ENCODE measurements at regions not wholly inside any gene's neighbourhood (a gene's known extent, or its start where the extent isn't known, plus 50 kb on each side); places are given as distances from the start of the nearest gene placed in this dataset.

DNA sequence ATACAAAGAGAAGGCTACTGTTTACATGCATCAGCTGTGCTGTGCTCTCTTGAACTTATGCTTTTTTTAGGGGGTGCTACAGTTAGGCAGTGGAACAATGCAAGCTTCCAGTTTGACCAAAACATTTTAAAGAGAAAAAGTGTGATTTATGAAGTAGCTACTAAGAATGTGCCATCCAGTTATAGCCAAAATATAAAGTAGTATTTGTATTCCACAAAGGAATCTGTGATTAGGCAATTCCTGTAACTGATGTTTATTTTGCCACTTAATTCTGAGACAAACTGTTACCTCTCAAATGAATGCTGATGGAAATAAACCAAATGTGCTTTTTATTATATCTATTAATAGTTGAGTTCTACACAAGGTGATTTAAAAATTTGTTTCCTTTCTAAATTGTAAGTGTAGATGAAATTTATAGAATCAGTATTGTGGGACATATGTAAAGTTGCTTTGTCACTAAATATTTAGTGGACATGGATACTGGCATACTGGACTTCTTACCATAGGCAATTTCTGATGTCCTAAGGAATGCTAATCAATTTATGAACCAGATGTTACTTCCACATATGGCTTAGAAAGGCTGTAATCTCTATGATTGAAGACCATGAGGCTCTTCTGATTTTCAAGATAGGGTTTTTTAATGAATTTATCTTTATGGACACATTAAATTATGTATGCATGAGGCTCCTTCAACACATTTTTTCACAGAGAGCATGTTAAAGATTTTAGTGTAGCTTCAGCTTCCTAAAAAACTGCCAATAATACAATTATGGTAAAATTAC, 410.2 kb downstream of the PRR16 start:
- no peaks in the 10 kb centered on the region for H3K27me3 ChIP-seq
- H3K9me3 ChIP-seq, result no peaks in the 10 kb centered on the region
- no peak overlapping the region for H3K4me3 ChIP-seq (ENCODE audit: low read depth, low read length)
- TF ChIP-seq, protein P1, sequence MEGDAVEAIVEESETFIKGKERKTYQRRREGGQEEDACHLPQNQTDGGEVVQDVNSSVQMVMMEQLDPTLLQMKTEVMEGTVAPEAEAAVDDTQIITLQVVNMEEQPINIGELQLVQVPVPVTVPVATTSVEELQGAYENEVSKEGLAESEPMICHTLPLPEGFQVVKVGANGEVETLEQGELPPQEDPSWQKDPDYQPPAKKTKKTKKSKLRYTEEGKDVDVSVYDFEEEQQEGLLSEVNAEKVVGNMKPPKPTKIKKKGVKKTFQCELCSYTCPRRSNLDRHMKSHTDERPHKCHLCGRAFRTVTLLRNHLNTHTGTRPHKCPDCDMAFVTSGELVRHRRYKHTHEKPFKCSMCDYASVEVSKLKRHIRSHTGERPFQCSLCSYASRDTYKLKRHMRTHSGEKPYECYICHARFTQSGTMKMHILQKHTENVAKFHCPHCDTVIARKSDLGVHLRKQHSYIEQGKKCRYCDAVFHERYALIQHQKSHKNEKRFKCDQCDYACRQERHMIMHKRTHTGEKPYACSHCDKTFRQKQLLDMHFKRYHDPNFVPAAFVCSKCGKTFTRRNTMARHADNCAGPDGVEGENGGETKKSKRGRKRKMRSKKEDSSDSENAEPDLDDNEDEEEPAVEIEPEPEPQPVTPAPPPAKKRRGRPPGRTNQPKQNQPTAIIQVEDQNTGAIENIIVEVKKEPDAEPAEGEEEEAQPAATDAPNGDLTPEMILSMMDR (IDR thresholded peaks at IDR 0.05; ENCODE audit: low read depth, low read length), result no peak
- H3K36me3 ChIP-seq, result no peaks in the 10 kb centered on the region; the same call in 1 of the 2 replicates
- peaks cover 16% of the 10 kb centered on the region for H3K4me1 ChIP-seq
- no peak for DNase-seq

DNA sequence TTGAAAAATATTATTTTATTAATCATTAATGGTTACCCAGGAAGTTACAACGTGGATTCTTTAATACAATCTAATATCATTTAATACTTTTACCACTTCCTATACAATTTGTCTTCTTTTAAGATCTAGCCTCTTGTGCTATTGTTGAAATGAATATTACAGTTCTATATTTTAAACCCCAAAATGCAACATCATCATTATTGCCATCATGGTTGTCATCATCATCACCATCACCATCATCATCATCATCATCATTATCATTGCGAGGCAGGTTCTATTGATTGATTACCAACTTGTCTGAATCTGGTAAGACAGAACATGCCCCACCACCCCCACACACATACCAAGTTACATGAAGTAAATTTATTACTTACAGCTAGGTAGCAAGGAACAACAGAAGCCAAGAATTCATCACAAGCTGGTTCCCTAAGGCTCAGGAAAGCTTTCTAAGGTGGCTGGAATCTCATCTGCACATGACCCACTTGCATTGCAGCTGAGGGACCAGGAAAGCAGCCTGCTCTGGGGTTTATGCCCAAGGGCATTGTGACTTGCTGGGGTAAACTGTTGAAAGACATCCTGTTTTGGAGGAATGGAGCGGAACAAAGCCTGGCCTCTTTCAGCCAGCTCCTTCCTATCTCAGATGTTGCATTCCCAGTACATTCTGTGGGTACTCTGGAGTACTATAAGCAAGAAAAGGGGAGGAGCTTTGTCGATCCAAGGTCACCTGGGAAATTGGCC, 418.1 kb downstream of the PRR16 start:
- no peaks in the 10 kb centered on the region for H3K27me3 ChIP-seq
- no peak overlapping the region for H3K4me3 ChIP-seq (ENCODE audit: low read depth, low read length)
- no peaks in the 10 kb centered on the region; the same call in 1 of the 2 replicates for H3K4me1 ChIP-seq
- DNase-seq, result no peak
- H3K36me3 ChIP-seq, result no peaks in the 10 kb centered on the region
- H3K9me3 ChIP-seq, result no peaks in the 10 kb centered on the region
- TF ChIP-seq, protein P1 (IDR thresholded peaks at IDR 0.05; ENCODE audit: low read depth, low read length), result no peak

DNA sequence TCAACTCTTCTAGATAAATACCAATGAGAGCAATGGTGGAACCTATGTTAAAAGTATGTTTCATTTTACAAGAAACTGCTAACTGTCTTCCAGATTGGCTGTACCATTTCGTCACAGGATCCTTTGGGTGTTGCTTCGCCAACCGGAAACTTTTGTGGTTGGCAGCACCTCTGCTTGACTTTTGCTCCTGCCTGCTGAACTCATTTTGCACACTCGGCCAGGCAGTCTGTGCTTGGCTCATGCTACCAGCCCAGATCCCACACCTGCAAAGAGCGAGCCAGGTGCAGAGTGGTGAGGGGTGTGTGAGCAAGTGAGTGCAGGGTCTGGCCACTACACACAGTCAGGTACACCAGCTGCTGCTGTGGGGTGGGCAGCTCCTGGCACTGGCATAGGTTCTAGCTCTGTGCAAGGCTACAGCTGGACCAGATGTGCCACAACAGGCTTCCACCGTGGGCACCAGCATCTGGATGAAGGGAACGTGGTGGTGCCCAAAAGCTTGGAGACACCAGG, 422.3 kb downstream of the PRR16 start:
- no peaks in the 10 kb centered on the region for H3K27me3 ChIP-seq
- H3K4me1 ChIP-seq, result no peaks in the 10 kb centered on the region
- DNase-seq, result no peak
- no peaks in the 10 kb centered on the region for H3K9me3 ChIP-seq
- TF ChIP-seq, protein P1 (IDR thresholded peaks at IDR 0.05; ENCODE audit: low read depth, low read length), result no peak
- no peak overlapping the region for H3K4me3 ChIP-seq (ENCODE audit: low read depth, low read length)
- no peaks in the 10 kb centered on the region for H3K36me3 ChIP-seq

DNA sequence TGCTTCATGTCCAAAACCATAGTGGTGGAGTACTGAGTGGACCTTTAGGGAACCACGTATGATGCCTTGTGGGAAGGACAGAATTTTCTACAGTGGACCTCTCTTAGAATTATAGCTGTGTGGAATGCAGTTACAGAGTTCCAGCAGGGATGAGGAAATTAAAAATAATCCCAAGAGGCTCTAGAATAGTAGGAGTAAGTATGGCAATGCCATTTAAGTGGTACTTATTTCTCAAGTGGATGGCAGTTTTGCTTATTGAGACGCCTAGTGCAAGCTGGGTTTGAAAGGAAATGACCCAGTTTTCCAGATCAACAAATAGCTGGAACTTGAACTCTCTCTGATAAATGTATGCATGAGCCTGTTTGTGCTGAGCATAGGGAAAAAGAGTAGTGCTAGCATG, 431.6 kb downstream of the PRR16 start:
- H3K4me3 ChIP-seq (ENCODE audit: low read depth, low read length), result no peak overlapping the region
- H3K4me1 ChIP-seq, result no peaks in the 10 kb centered on the region; the same call in 1 of the 2 replicates
- H3K36me3 ChIP-seq, result no peaks in the 10 kb centered on the region
- no peak for DNase-seq
- H3K9me3 ChIP-seq, result no peaks in the 10 kb centered on the region
- TF ChIP-seq, protein P1 (IDR thresholded peaks at IDR 0.05; ENCODE audit: low read depth, low read length), result no peak
- no peaks in the 10 kb centered on the region for H3K27me3 ChIP-seq

DNA sequence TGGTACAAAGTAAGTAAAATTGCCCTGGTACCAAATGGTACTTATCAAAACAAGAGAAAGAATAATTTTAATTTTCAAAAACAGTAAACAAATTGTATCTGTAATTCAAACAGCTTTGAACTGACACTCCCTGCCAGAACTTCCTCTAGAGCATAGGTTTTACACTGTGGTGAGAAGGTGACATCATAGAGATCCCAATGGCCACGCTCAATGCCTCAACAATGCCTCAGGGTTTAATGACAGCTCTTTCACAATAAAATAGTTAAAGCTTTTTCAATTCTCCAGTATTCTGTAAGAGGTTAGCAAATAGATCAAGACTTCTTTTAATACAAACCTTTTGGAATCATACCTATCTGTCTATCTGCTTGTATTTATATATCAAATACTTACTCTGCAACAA, 437.1 kb downstream of the PRR16 start:
- no peaks in the 10 kb centered on the region for H3K9me3 ChIP-seq

More for the DNA sequence above, 437.1 kb downstream of the PRR16 start:
- no peak for DNase-seq
- H3K4me3 ChIP-seq (ENCODE audit: low read depth, low read length), result no peak overlapping the region
- no peaks in the 10 kb centered on the region; the same call in 1 of the 2 replicates for H3K4me1 ChIP-seq
- no peaks in the 10 kb centered on the region for H3K27me3 ChIP-seq
- H3K36me3 ChIP-seq, result no peaks in the 10 kb centered on the region
- TF ChIP-seq, protein P1 (IDR thresholded peaks at IDR 0.05; ENCODE audit: low read depth, low read length), result no peak
